SU-DHL-6 (cell line): ENCODE measurements at regions not wholly inside any gene's neighbourhood (a gene's known extent, or its start where the extent isn't known, plus 50 kb on each side); places are given as distances from the start of the nearest gene placed in this dataset.

ENCODE experiments used
- H2AFZ ChIP-seq: fragments of 200-600 bp; sonication (generic); 2 replicates; pipeline ENCODE4 v1.6.1; 2014; ENCODE audit warnings: low read depth, mild to moderate bottlenecking, moderate library complexity, mixed read lengths, antibody characterized with exemption, low read length; ENCODE audit not compliant: severe bottlenecking
- H3F3A ChIP-seq: fragments of 200-600 bp; shearing (Covaris generic); 2 replicates; pipeline ENCODE4 v1.6.0; 2016; ENCODE audit warnings: antibody characterized with exemption, mild to moderate bottlenecking; ENCODE audit not compliant: insufficient read depth
- H3K27ac ChIP-seq: fragments of 200-600 bp; sonication (generic); 2 replicates; pipeline ENCODE4 v1.5.1; 2016; ENCODE audit warnings: low read depth, mild to moderate bottlenecking, low read length, moderate library complexity, mixed read lengths
- H3K27me3 ChIP-seq: fragments of 200-600 bp; sonication (generic), shearing (Covaris generic); 2 replicates; pipeline ENCODE4 v1.6.0; 2014; ENCODE audit warnings: mild to moderate bottlenecking, low read length
- H3K36me3 ChIP-seq: fragments of 200-600 bp; sonication (generic); 2 replicates; pipeline ENCODE4 v1.6.1; 2014; ENCODE audit warnings: mild to moderate bottlenecking, low read length, mixed read lengths
- H3K4me2 ChIP-seq: fragments of 300-600, 200-600 bp; shearing (Covaris generic), sonication (generic); 2 replicates; pipeline ENCODE4 v1.6.0; 2014; ENCODE audit warnings: low read length, low read depth, mild to moderate bottlenecking; ENCODE audit not compliant: poor library complexity, severe bottlenecking
- H3K4me3 ChIP-seq: fragments of 200-600 bp; sonication (generic); 2 replicates; pipeline ENCODE4 v1.5.1; 2014; ENCODE audit warnings: antibody characterized with exemption, low read length, mild to moderate bottlenecking, mixed read lengths; ENCODE audit not compliant: insufficient read depth, poor library complexity, severe bottlenecking
- H3K79me2 ChIP-seq: fragments of 200-600 bp; sonication (generic); 2 replicates; pipeline ENCODE4 v1.6.1; 2014; ENCODE audit warnings: mild to moderate bottlenecking, low read length, moderate library complexity; ENCODE audit not compliant: insufficient read depth
- H3K9ac ChIP-seq: fragments of 200-600 bp; sonication (generic); 2 replicates; pipeline ENCODE4 v1.7.0; 2014; ENCODE audit warnings: mild to moderate bottlenecking, low read length
- H3K9me2 ChIP-seq: fragments of 200-600 bp; sonication (generic); replicated peaks from 2 replicates; pipeline ENCODE4 v1.6.1; 2014; ENCODE audit warnings: low read length; ENCODE audit not compliant: insufficient read depth
- H3K9me3 ChIP-seq: fragments of 200-600 bp; sonication (generic); 2 replicates; pipeline ENCODE4 v1.6.1; 2014; ENCODE audit warnings: low read length, mixed read lengths; ENCODE audit not compliant: insufficient read depth
- H4K20me1 ChIP-seq: fragments of 200-600 bp; sonication (generic); 2 replicates; pipeline ENCODE4 v1.6.1; 2014; ENCODE audit warnings: low read depth, mild to moderate bottlenecking, antibody characterized with exemption, low read length, moderate library complexity, mixed read lengths
- CTCF ChIP-seq: fragments of 200-600 bp; sonication (generic); IDR thresholded peaks from one replicate; pipeline ENCODE4 v1.5.1; 2017; ENCODE audit warnings: antibody characterized with exemption, mild to moderate bottlenecking, low read length, moderate library complexity; ENCODE audit not compliant: insufficient read depth, poor library complexity, severe bottlenecking
- EZH2phosphoT487 ChIP-seq: fragments of 200-600 bp; sonication (generic), shearing (Covaris generic); conservative IDR thresholded peaks from 2 replicates; pipeline ENCODE4 v1.6.1; 2018; ENCODE audit warnings: mild to moderate bottlenecking, antibody characterized with exemption, low read length, moderate library complexity, mixed read lengths

GRCh38 chr15:69579950-69580618 is 127.5 kb downstream of the RPLP1 start:
- Histone ChIP-seq H3F3A (no peaks in the 10 kb centered on the region), H3K36me3 (no peaks in the 10 kb centered on the region), H4K20me1 (no peaks in the 10 kb centered on the region), H3K9ac (no peak overlapping the region), H3K27ac (no peak overlapping the region), H3K9me3 (no peaks in the 10 kb centered on the region), H3K27me3 (no peaks in the 10 kb centered on the region), H2AFZ (no peak overlapping the region), H3K79me2 (no peaks in the 10 kb centered on the region), H3K9me2 (no peaks in the 10 kb centered on the region), H3K4me3 (no peak overlapping the region), H3K4me2 (no peak overlapping the region)
- TF ChIP-seq EZH2phosphoT487 = no peak
- TF ChIP-seq CTCF = no peak

- Histone ChIP-seq H3K4me3 (no peak overlapping the region), H3K4me2 (no peak overlapping the region)
Measured at GRCh38 chr15:69583626-69584025, 131.0 kb downstream of the RPLP1 start.

GRCh38 chr15:69585937-69586336 is 133.3 kb downstream of the RPLP1 start:
- H3K4me2 ChIP-seq = no peak overlapping the region
- H3K27me3 ChIP-seq = no peaks in the 10 kb centered on the region; the same call in 1 of the 2 replicates
- H3K9ac ChIP-seq = no peak overlapping the region
- no peaks in the 10 kb centered on the region for H3K79me2 ChIP-seq
- H2AFZ ChIP-seq = no peak overlapping the region
- TF ChIP-seq CTCF (no peak), EZH2phosphoT487 (no peak)
- no peaks in the 10 kb centered on the region for H3F3A ChIP-seq
- no peaks in the 10 kb centered on the region for H3K9me2 ChIP-seq
- no peak overlapping the region for H3K27ac ChIP-seq
- H3K4me3 ChIP-seq = no peak overlapping the region
- no peaks in the 10 kb centered on the region for H4K20me1 ChIP-seq
- H3K9me3 ChIP-seq = no peaks in the 10 kb centered on the region
- no peaks in the 10 kb centered on the region for H3K36me3 ChIP-seq

More at GRCh38 chr15:69583626-69584025, 131.0 kb downstream of the RPLP1 start:
- no peaks in the 10 kb centered on the region; the same call in 1 of the 2 replicates for H3K27me3 ChIP-seq
- no peaks in the 10 kb centered on the region for H3K9me3 ChIP-seq
- no peaks in the 10 kb centered on the region for H4K20me1 ChIP-seq
- H2AFZ ChIP-seq = no peak overlapping the region
- H3K36me3 ChIP-seq = no peaks in the 10 kb centered on the region
- H3F3A ChIP-seq = no peaks in the 10 kb centered on the region
- no peak overlapping the region for H3K9ac ChIP-seq
- TF ChIP-seq CTCF (no peak), EZH2phosphoT487 (no peak)
- no peak overlapping the region for H3K27ac ChIP-seq
- no peaks in the 10 kb centered on the region for H3K9me2 ChIP-seq
- no peaks in the 10 kb centered on the region for H3K79me2 ChIP-seq
